NCI-H446 treated with DMSO at 0.1 percent for 48 hours (cell line): ENCODE measurements at regions not wholly inside any gene's neighbourhood (a gene's known extent, or its start where the extent isn't known, plus 50 kb on each side); places are given as distances from the start of the nearest gene placed in this dataset.
"Not testable (repeated sequence)": the region's sequence is repeated elsewhere in the genome, so short reads cannot be mapped to it uniquely, and the experiment has no call there.

Experiments used
- DNase-seq: peaks from one replicate; lab custom pipeline; 2025; lab: John Stamatoyannopoulos, UW

- DNase-seq: no peak
Observed at GRCh38 chr7:12884856-12885440, 197.5 kb downstream of the ARL4A start.

- DNase-seq: no peak
Observed at GRCh38 chr7:12888717-12889116, 201.3 kb downstream of the ARL4A start.

GRCh38 chr7:12889391-12889790 is 202.0 kb downstream of the ARL4A start:
- no peak for DNase-seq

GRCh38 chr7:12890586-12890985 is 203.2 kb downstream of the ARL4A start:
- DNase-seq: no peak

- DNase-seq: no peak
Observed at GRCh38 chr7:12893292-12893691, 205.9 kb downstream of the ARL4A start.

GRCh38 chr7:12895296-12895695 is 207.9 kb downstream of the ARL4A start:
- DNase-seq: no peak

GRCh38 chr7:12896316-12896715 is 208.9 kb downstream of the ARL4A start:
- DNase-seq: no peak

GRCh38 chr7:12898004-12898403 is 210.6 kb downstream of the ARL4A start:
- no peak for DNase-seq

GRCh38 chr7:12898620-12899019 is 211.2 kb downstream of the ARL4A start:
- DNase-seq: no peak

GRCh38 chr7:12905671-12906070 is 218.2 kb downstream of the ARL4A start:
- DNase-seq: no peak

GRCh38 chr7:12907774-12908173 is 220.3 kb downstream of the ARL4A start:
- DNase-seq: no peak

GRCh38 chr7:12909483-12909882 is 222.1 kb downstream of the ARL4A start:
- no peak for DNase-seq

- no peak for DNase-seq
Observed at GRCh38 chr7:12911053-12911452, 223.6 kb downstream of the ARL4A start.

GRCh38 chr7:12913002-12913401 is 225.6 kb downstream of the ARL4A start:
- DNase-seq: no peak

- no peak for DNase-seq
Observed at GRCh38 chr7:12917801-12918200, 230.4 kb downstream of the ARL4A start.

- no peak for DNase-seq
Observed at GRCh38 chr7:12921751-12922345, 234.4 kb downstream of the ARL4A start.

GRCh38 chr7:12923971-12924370 is 236.5 kb downstream of the ARL4A start:
- no peak for DNase-seq

GRCh38 chr7:12926206-12926605 is 238.8 kb downstream of the ARL4A start:
- DNase-seq: no peak

GRCh38 chr7:12927635-12928434 is 240.4 kb downstream of the ARL4A start:
- no peak for DNase-seq

- no peak for DNase-seq
Observed at GRCh38 chr7:12929476-12930140, 242.2 kb downstream of the ARL4A start.

GRCh38 chr7:12930534-12930933 is 243.1 kb downstream of the ARL4A start:
- no peak for DNase-seq

- not testable (repeated sequence) for DNase-seq
Observed at GRCh38 chr7:12931465-12931864, 244.0 kb downstream of the ARL4A start.

GRCh38 chr7:12939694-12940093 is 252.3 kb downstream of the ARL4A start:
- DNase-seq: no peak
